SH-SY5Y (cell line): ENCODE measurements at regions not wholly inside any gene's neighbourhood (a gene's known extent, or its start where the extent isn't known, plus 50 kb on each side); places are given as distances from the start of the nearest gene placed in this dataset.

Source experiments
- GATA2 ChIP-seq: IDR thresholded peaks from 2 replicates; pipeline ENCODE4 v1.6.1; 2011; ENCODE audit warnings: mild to moderate bottlenecking, low read depth, low read length
- GATA3 ChIP-seq: IDR thresholded peaks from 2 replicates; pipeline ENCODE4 v1.6.1; 2011; ENCODE audit warnings: low read depth, mild to moderate bottlenecking, low read length, moderate library complexity

- TF ChIP-seq GATA3, result no peak
- no peak for TF ChIP-seq GATA2
Observed at GRCh38 chr15:53830707-53831386, 71.4 kb upstream of the WDR72 start.
